ENCODE measurements at regions not wholly inside any gene's neighbourhood (a gene's known extent, or its start where the extent isn't known, plus 50 kb on each side); places are given as distances from the start of the nearest gene placed in this dataset.
A peak's percentile ranks its signal among the peaks of the same experiment; 100 is the strongest.

DNA sequence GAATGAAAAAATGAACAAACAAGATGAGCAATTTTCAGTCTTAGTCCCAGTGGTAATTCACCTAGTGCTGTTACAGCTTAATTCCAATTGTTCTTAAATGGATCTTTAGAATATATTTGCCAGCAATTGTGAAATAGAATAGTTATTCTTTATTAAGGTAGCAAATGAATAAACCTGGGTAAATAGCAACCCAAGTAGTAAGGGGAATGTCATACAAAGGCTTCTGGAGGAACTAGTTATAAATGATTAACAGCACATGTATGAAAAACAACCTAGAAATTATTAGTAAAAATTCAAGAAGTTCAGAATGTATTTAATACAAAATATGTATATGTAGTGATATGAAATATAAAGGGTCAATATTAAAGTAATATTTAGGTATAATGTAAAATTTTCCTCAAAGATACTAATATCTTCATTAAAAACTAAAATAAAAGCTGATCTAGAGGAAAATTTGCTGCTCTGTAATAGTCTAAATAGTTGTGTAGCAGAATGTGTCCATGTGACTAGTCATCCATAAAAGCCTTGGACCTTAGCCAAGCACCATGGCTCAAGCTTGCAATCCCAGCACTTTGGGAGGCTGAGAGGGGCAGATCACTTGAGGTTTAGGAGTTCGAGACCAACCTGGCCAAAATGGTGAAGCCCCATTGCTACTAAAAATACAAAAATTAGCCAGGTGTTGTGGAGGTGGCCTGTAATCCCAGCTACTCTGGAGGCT, 535.9 kb upstream of the ATXN8OS start:
- DNase-seq (ENCODE audit: low spot score): no peak

DNA sequence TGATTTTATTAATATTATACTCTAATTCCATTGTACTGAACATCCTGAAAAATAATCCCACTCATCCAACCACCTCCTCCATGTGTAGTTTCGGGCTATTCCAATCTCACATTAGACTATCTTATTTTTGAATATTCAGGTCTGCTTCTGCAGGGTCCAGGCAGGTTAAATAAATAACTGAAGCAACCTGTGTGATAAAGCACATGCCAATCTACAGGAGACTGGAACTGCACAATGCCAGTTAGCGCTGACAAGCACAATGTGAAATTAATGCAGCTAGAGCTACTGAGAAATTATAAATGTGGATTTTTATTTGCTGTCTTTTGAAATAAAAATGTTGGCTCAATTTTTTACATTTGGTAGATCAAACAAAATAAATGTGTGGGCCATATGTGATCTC, 540.1 kb upstream of the ATXN8OS start:
- no peak for DNase-seq (ENCODE audit: low spot score)

DNA sequence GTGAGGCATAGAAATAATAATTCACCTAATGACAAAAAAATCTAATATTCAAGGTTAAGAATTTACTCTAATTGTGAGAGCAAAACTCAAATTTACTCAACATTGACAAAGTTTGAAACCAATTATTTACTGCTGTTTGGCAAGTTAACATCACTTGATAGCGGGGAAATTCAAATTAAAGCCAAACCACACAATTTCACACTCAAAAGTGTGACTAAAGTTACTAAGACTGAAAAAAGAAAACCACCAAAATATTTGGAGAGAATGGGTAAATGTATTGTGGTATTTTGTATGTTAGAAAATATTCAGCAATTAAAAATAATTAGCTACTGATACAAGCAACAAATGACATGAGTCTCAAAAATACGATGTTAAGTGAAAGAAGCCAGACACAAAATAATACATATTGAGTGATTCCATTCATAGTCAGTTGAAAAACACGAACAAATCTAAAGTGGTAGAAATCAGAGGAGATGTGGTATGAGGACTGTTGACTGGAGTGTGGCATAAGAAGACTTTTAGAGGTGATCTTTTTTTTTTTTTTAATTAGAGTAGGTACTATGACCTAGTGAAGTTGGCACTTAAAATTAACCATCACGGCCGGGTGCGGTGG, 541.4 kb upstream of the ATXN8OS start:
- no peak for DNase-seq (ENCODE audit: low spot score)

DNA sequence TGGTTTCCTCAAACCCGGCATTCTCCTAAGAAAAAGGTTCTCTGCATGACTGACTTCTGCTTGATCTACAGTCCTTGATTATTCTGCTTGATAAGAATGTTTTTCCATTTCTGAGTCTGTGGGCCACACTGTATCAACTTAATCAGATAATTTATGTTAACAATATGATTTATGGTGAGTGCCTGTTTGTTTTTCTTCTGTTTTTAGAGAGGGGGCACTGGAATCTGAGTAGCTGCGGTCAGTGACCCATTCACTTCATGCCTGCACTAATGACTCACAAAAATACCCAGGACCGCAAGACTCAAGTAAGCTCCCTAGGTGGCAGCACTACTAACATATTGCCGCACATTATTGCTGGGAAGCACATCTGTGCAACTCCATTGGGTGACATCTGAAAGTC, 542.3 kb upstream of the ATXN8OS start:
- peak; percentile 85 for DNase-seq (ENCODE audit: low spot score)

DNA sequence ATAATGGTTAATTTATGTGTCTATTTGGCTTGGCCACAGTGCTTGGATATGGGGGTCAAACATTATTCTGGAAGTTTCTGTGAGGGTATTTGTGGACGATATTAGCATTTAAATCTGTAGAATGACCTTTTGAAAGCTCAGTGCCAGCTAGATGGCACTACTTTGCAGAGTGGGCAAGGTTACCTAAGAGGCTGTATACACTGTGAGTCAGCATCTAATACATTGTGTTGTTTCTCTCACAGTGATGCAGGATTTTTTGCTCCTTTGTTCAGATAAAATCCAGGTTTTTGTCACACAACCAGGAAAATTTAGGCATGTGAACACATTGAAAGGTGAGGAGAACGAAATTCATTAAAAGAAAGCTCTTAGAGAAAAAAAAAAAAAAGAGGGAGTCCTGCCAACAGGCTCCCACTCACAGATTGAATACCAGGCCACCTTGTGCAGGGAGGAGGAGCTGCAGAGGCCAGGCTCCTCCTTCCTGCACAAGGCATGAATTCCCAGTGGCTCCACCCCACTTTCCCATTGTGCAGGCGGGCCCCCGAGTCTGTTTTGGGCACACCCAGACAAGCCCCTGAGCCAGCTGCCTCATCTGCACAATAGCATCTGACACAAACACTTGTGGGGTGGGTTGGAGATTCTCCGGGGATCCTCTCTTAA, 551.0 kb upstream of the ATXN8OS start:
- no peak for DNase-seq (ENCODE audit: low spot score)

DNA sequence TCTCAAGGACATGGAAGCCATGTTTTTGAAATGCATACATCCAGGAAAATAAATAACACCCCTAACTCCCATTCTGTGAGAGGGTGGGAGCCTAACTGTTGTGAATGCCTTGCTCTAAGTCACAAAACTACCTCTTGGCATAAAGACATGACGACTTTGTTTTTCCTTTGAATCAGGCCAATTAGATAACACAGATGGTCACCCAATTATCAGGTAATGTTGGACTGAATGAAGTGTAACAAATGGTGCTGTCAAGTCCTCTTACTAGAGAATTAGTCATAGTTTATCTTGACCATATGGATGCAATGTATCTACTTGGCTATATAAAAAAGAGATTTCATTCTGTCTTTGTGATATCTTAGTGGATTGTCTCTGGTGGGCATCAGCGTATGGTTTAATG, 553.6 kb upstream of the ATXN8OS start:
- no peak for DNase-seq (ENCODE audit: low spot score)

DNA sequence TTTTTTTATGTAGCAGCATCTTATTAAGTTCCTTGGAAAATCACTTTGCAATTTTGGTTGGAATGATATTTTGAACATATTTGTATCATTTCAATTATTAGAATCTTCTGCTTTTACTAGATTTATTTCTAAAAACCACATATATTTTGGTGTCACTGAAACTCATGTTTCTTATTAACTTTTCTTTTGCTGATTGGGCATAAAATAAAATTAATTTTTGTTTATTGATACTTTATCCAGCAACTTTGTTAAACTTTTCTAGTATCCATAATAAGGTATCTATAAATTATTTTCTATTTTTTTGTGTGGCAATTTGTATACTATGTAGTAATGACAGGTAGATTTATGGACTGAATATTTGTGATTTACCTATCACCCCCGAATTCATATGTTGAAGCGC, 556.4 kb upstream of the ATXN8OS start:
- no peak for DNase-seq (ENCODE audit: low spot score)

DNA sequence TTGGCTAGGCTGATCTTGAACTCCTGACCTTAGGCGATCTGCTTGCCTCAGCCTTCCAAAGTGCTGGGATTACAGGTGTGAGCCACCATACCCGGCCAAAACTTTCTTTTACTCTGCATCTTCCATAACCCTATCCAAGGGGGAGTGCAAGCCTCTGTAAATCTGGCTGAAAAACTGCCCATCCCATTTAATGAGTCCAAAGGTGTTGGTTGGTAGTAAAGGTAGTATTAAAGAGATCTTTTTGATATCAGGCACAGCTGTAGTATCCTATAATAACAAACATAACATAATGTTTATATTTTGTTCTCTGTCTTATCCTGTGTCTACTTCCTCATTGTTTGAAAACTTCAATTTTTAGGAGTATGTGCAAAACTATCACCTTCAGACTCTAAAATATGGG, 559.8 kb upstream of the ATXN8OS start:
- DNase-seq (ENCODE audit: low spot score): no peak

DNA sequence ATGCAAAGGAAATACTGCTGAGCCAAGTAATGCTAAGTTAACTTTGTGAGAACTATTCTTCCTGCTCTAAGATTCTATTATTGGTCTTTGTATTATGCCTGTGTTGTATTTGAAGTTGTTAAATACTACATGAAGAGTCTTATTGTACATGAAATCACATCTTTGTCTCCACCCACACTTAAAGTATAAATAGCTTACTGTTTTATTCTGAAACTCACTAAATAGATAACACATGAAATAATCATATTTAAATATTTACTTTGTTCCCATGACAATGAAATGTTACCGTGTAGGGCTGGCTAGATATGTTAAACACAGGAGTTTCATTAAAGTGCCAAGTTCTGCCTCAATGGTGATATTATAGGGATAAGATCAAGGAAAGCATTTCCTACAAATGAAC, 562.1 kb upstream of the ATXN8OS start:
- no peak for DNase-seq (ENCODE audit: low spot score)

DNA sequence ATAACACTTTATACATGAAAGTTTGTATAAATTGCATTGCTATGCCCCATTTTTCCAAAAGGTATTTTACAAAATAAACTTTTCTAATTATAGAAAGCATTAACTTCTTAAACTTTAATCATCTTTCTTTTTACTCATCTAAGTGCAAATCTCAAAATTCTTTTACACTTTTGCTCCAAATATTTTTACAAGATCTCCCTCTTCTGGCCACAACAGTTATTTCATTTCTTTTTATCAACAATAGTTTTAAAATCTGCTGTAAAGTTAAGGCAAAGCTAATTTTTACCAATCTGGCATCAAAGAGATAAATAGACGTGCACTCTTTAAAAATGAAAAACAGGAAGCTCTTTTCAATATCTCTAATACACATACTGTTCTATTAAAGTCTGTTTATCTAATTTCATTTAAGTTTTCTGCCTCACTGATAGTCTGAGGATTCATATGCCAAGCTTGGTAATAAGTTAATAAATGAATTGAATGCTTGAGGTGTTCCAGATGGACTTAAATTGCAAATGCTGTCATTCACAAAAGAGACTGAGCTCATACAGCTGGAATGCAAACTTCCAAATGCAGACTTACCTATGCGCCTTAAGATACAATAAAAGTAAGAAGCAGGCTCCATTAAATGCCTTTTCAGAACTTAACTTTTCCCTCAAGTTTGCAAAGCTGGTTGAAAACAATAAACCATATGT, 583.0 kb upstream of the ATXN8OS start:
- DNase-seq (ENCODE audit: low spot score): peak; percentile 1

DNA sequence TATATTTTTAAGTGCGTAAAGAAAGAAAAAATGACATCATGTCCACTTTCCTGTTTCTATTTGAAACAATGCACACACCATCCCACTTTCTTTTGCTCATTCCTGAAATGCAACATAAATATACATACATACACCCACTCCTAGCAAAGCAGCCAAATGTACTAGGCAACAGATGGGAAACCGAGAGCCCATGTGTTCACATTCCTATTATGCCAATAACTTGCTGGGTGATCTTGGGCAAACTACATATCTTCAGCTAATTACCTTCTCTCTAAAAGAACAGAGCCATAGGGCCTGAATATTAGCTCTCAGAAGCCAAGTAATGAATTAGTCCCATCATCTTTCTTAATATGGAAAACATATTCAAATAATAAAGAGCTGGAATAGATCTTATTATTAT, 610.6 kb upstream of the ATXN8OS start:
- DNase-seq (ENCODE audit: low spot score): no peak

DNA sequence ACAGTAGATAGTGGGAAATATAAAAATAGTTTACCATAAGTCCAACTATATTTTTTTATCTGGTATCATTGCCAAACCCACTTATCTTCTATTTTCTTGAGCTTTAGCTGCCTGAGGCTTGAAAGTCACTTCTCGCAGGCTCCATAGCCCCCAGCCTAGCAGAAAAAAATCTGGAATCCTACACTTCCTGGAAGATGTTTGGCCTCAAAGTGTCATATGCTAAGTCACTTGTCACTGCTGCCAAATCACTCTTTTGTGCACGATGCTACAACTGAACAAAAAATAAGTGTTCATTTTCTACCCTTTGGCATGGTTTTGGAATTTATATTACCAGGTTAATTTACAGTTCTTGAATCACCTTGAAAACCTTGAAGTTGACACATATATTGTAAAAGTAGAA, 612.5 kb upstream of the ATXN8OS start:
- no peak for DNase-seq (ENCODE audit: low spot score)

DNA sequence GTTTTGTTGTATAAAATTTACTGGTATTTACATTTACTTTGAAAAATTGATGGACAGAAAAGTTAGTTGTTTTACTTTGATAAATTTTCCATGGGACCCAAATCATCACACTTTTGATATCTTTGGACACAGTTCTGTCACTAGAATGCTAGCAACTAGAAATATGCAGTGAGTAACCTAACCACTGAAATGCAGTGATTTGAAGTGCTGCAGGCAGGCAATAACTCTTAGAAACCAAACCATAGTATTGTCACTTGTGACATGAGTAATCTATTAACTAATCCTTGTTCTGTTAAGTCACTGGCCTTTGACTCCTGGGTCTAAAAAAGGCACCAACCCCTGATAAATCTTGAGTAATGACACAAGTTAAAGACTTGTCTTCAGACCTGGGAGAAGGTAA, 620.0 kb upstream of the ATXN8OS start:
- DNase-seq (ENCODE audit: low spot score): no peak

DNA sequence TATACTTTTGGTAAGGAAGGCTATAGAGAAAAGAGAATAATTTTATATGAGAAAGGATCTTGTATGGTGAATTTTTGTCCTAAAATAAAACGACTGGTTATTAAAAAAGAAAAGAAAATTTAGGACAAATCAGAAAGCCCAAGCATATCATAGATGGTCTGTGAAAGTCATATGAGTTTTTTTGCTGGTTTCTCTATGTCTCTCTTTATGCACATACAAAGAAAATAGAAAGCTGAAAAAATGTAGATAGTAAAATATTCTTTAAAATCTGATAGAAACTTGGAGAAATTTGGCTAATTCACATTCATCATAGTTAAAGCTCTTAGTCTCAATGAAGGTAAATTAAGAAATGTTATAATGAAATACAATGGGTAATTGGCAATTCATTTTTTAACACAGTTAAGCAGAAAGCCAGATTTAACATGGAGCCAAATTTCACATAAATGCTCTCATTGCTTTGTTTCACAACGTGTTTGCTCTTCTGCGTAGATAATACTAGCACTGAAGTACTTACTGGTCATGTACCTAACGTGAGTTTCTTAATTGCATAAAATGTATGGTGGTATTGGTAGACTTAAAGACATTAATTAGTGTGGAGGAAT, 621.5 kb upstream of the ATXN8OS start:
- DNase-seq (ENCODE audit: low spot score): no peak

DNA sequence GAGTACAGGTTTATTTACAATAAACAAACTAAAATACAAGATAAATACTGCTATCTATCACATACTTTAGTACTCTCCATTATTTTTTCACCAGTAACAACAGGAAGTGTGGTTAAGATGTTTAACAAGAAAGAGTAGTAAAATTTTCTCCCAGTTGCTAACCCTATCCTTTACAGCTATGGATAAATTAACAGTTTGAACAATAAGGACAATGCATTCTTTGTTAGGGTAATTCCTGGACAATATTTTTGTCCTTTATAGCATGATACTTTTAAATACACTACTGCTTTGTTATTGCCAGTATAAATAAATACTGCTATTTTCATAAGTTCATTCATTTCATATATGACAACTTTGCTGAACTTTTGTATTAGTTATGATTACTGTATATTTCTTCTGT, 630.2 kb upstream of the ATXN8OS start:
- DNase-seq (ENCODE audit: low spot score): no peak

DNA sequence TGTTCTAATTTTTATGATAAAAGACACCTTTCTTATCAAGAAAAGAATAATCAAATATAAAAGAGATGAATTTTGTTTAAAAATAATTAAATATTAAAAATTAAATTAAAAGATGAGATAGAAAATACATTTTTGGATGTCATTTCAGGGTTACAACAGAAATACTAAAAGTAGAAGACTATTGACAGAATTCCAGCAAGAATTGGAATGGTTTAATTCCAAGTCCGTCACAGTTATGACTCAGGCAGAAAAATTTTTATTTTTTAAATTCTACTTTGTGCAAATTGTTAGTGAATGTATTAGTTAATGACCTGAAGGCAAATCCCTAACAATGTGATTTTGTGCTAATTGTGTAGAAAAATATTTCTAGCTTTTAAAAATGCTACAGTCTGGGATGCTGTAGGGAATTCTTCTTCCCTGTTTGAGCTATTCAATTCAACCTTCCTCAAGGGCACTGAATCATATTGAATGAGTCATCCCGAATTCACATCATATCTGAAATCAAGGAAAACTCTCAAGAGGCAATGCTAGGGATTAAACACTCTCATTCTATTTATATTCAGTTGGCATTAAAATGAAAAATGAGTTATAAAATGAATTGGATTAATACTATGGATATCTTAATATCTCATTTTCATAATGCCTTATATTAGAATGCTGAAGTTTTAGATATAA, 633.5 kb upstream of the ATXN8OS start:
- DNase-seq (ENCODE audit: low spot score): peak; percentile 19

DNA sequence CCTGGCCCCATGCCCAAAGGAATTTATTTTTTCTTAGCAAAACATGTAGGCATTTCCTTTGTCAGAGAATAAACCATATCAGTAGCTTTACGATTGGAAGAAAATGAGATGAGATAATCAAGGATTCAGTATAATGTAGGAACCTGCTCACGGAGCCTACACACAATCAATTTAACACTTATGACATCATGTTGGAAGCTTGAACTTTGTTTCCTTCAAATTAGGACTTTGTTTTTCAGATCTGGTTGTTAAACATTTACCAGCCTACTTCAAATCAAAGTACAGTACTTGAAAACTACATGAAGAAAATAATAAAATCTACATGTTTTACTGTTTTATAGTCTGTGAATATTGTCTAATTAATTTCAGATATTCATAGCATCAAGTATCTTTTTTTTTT, 639.0 kb upstream of the ATXN8OS start:
- DNase-seq (ENCODE audit: low spot score): no peak

DNA sequence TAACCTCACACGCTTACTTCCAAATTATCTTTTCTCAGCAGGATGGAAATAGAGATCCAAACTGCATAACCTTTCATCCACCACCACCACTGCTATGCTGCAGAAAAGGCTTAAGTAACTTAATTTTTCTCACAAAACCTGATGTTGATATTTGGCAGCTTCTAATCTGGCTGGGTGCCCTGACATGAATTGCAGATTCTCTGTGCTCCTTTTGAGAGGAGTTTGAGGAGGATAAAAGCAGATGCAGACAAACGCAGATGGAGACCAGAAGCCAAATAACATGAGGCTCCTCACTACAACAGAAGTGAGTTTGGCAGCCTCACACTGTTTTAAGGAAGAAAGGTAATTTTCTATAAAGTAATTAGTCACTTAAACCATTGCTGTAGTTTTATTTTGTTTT, 646.2 kb upstream of the ATXN8OS start:
- DNase-seq (ENCODE audit: low spot score): no peak

DNA sequence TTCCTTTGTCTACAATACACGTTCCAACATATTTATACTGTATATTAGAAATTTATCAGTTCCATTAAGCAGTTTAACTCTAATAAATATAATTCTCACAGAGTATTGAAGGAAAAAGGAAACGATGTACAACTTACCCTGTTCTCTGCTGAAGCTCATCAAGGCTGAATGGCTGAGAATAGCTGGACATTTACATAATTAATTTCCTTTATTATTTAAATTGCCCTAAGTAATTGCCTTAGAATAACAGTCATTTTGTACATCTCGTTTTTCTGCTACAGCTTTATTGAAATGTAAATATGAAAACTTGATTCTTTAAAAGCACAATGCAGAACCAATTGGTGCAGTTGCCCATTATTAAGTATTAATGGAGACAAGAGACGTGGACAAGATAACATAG, 648.3 kb upstream of the ATXN8OS start:
- no peak for DNase-seq (ENCODE audit: low spot score)

DNA sequence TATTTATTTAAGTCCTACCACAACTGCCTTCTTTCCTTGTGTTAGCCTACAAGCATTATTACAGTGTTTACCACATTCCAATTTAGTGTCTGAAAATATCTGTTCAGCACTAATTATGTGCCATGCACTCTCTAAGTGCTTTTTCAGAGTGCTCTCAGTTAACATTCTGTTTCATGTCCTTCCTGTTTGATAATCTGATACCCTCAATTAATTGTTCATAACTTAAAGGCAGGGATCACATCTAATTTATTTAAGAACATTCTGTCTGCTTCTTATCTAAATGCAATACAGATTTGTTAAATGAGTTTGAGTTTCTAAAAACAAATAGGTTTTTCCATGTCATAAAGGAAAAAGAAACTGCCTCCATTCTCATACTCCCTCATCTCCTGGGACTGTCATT, 649.6 kb upstream of the ATXN8OS start:
- no peak for DNase-seq (ENCODE audit: low spot score)

DNA sequence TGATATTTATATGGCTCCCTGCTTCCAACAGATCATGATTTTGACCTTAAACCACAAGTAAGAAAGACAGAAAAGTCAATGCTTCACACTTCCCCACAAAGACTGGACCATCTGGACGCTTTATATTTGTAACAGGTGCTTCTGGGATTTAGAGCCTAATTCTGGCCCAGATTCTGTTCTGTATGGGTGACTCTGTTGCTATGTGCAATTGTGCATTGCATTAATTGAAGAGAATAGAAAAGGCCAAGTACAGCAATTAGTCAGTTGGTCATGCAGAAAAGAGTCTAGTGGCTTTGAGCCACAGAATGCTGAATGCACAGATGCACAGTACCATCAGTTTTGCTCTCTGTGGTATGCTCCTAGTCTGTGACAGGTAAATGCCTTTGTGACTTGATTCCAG, 657.4 kb upstream of the ATXN8OS start:
- no peak for DNase-seq (ENCODE audit: low spot score)

DNA sequence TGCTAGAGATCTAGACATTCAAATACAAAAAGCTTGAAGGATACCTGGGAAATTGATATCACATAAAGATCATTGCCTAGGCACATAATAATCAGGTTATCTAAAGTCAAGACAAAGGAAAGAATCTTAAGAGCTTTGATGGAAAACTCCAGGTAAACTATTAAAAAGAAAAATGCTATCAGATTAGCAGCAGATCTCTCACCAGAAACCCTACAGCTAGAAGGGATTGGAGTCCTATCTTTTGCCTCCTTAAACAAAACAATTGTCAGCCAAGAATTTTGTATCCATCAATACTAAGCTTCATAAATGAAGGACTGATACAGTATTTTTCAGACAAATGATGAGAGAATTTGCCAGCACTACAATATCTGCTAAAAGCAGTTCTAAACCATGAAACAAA, 682.4 kb upstream of the ATXN8OS start:
- no peak for DNase-seq (ENCODE audit: low spot score)
